ENCODE measurements at regions not wholly inside any gene's neighbourhood (a gene's known extent, or its start where the extent isn't known, plus 50 kb on each side); places are given as distances from the start of the nearest gene placed in this dataset.

GRCh38 chr4:73001885-73002284, 67.6 kb downstream of the COX18 start:
- no peak for DNase-seq

GRCh38 chr4:72997409-72997808, 72.1 kb downstream of the COX18 start:
- no peak for DNase-seq

GRCh38 chr4:72994670-72995069, 74.8 kb downstream of the COX18 start:
- no peak for DNase-seq

- DNase-seq, result no peak
These were observed 75.6 kb downstream of the COX18 start for GRCh38 chr4:72993876-72994275.

- no peak for DNase-seq
These were observed 77.6 kb downstream of the COX18 start for GRCh38 chr4:72991873-72992272.

- DNase-seq, result no peak
These were observed 81.5 kb downstream of the COX18 start for GRCh38 chr4:72987741-72988729.

GRCh38 chr4:72984351-72984750, 85.2 kb downstream of the COX18 start:
- no peak for DNase-seq

GRCh38 chr4:72983709-72984108, 85.8 kb downstream of the COX18 start:
- no peak for DNase-seq

- no peak for DNase-seq
These were observed 91.5 kb downstream of the COX18 start for GRCh38 chr4:72977936-72978485.

- DNase-seq, result no peak
These were observed 94.1 kb downstream of the COX18 start for GRCh38 chr4:72975488-72975784.

- no peak for DNase-seq
These were observed 94.6 kb downstream of the COX18 start for GRCh38 chr4:72974694-72975487.

- no peak for DNase-seq
These were observed 97.9 kb downstream of the COX18 start for GRCh38 chr4:72971572-72971971.

GRCh38 chr4:72970756-72971155, 98.8 kb downstream of the COX18 start:
- DNase-seq, result no peak

GRCh38 chr4:72969976-72970375, 99.5 kb downstream of the COX18 start:
- no peak for DNase-seq

- DNase-seq, result no peak
These were observed 102.9 kb downstream of the COX18 start for GRCh38 chr4:72966652-72967051.

- no peak for DNase-seq
These were observed 110.1 kb downstream of the COX18 start for GRCh38 chr4:72959411-72959810.

- no peak for DNase-seq
These were observed 114.7 kb downstream of the COX18 start for GRCh38 chr4:72954811-72955210.

GRCh38 chr4:72953571-72953970, 115.9 kb downstream of the COX18 start:
- no peak for DNase-seq

- no peak for DNase-seq
These were observed 117.9 kb downstream of the COX18 start for GRCh38 chr4:72951628-72952027.

GRCh38 chr4:72951147-72951546, 118.4 kb downstream of the COX18 start:
- no peak for DNase-seq

- DNase-seq, result no peak
These were observed 121.4 kb downstream of the COX18 start for GRCh38 chr4:72948080-72948479.

- DNase-seq, result no peak
These were observed 123.7 kb downstream of the COX18 start for GRCh38 chr4:72945719-72946336.

- no peak for DNase-seq
These were observed 127.0 kb downstream of the COX18 start for GRCh38 chr4:72942565-72942964.

All from GDM1 (cell line).